ENCODE measurements at regions not wholly inside any gene's neighbourhood (a gene's known extent, or its start where the extent isn't known, plus 50 kb on each side); places are given as distances from the start of the nearest gene placed in this dataset.

- no peak for TF ChIP-seq CTBP1 (IDR thresholded peaks at IDR 0.05; ENCODE audit: borderline replicate concordance)
- TF ChIP-seq FOXA1 (IDR thresholded peaks at IDR 0.05), result no peak
- no peak for TF ChIP-seq FOXK2 (IDR thresholded peaks at IDR 0.05)
- TF ChIP-seq ARNT (IDR thresholded peaks at IDR 0.05), result no peak
- no peak for TF ChIP-seq BHLHE40 (IDR thresholded peaks at IDR 0.05; ENCODE audit: borderline replicate concordance)
- TF ChIP-seq HDGF (IDR thresholded peaks at IDR 0.05; ENCODE audit: borderline replicate concordance), result no peak
- TF ChIP-seq FOXM1 (IDR thresholded peaks at IDR 0.05; ENCODE audit: borderline replicate concordance), result no peak
- TF ChIP-seq SP1 (IDR thresholded peaks at IDR 0.05), result no peak
- TF ChIP-seq, protein P1, sequence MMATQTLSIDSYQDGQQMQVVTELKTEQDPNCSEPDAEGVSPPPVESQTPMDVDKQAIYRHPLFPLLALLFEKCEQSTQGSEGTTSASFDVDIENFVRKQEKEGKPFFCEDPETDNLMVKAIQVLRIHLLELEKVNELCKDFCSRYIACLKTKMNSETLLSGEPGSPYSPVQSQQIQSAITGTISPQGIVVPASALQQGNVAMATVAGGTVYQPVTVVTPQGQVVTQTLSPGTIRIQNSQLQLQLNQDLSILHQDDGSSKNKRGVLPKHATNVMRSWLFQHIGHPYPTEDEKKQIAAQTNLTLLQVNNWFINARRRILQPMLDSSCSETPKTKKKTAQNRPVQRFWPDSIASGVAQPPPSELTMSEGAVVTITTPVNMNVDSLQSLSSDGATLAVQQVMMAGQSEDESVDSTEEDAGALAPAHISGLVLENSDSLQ (IDR thresholded peaks at IDR 0.05), result no peak
- TF ChIP-seq ELF4 (IDR thresholded peaks at IDR 0.05), result no peak
- no peak for TF ChIP-seq TARDBP (IDR thresholded peaks at IDR 0.05)
- TF ChIP-seq LEF1 (IDR thresholded peaks at IDR 0.05; ENCODE audit: borderline replicate concordance), result no peak
Observed at GRCh38 chr16:10332241-10332640, 53.6 kb upstream of the ATF7IP2 start.
